Activated CD4-positive, alpha-beta T cell treated with anti-CD3 and anti-CD28 coated beads for 36 hours (primary cell): ENCODE measurements at regions not wholly inside any gene's neighbourhood (a gene's known extent, or its start where the extent isn't known, plus 50 kb on each side); places are given as distances from the start of the nearest gene placed in this dataset.
"Not testable (repeated sequence)": the region's sequence is repeated elsewhere in the genome, so short reads cannot be mapped to it uniquely, and the experiment has no call there.

Experiments used
- ATAC-seq: fragments of 200-7000 bp; cut with Tn5 transposase; one replicate; pipeline ENCODE4 v1.10.0; 2021; ENCODE audit warnings: mild to moderate bottlenecking, moderate library complexity
- CTCF ChIA-PET: fragments of 350-600 bp; sonication (Branson Sonifier 250); formaldehyde crosslinking; loops from one replicate; lab custom pipeline; 2021; ENCODE audit warnings: antibody characterized with exemption; lab: Charles Lee
- POLR2A ChIA-PET: fragments of 350-600 bp; sonication (Branson Sonifier 250); formaldehyde crosslinking; loops from one replicate; lab custom pipeline; 2021; ENCODE audit warnings: antibody characterized with exemption, inconsistent platforms; lab: Charles Lee
- DNase-seq: peaks from one replicate; pipeline ENCODE4 v3.0.0-alpha.2; 2020
- H3K27ac Mint-ChIP-seq: one replicate; pipeline ENCODE4 v1.8.0; 2021; ENCODE audit warnings: mixed read lengths
- H3K27me3 Mint-ChIP-seq: one replicate; pipeline ENCODE4 v1.8.0; 2021; ENCODE audit warnings: mixed read lengths
- H3K36me3 Mint-ChIP-seq: one replicate; pipeline ENCODE4 v1.8.0; 2021; ENCODE audit warnings: low read depth, mixed read lengths
- H3K4me1 Mint-ChIP-seq: one replicate; pipeline ENCODE4 v1.8.0; 2021; ENCODE audit warnings: mixed read lengths
- H3K4me3 Mint-ChIP-seq: one replicate; pipeline ENCODE4 v1.8.0; 2021; ENCODE audit warnings: mild to moderate bottlenecking, moderate library complexity, mixed read lengths
- H3K9me3 Mint-ChIP-seq: one replicate; pipeline ENCODE4 v1.8.0; 2021; ENCODE audit warnings: low read depth, mixed read lengths
- intact Hi-C, 2 experiments: fragments of 100-400 bp; cut with DNase I in 1 of 2; cut with micrococcal nuclease in 1 of 2; formaldehyde crosslinking; loops; one replicate each; pipeline versions ENCODE4 v1.14.2 to v1.15.1; 2022 to 2024; cut with DNase I, micrococcal nuclease

- H3K36me3 Mint-ChIP-seq = no peaks in the 10 kb centered on the region
- ATAC-seq = no peak
Observed at GRCh38 chr14:43308421-43309110, 1198.5 kb downstream of the FSCB start.

GRCh38 chr14:43307836-43308235 is 1199.2 kb downstream of the FSCB start:
- POLR2A ChIA-PET = no interaction called here
- CTCF ChIA-PET = no interaction called here
- intact Hi-C loops = no loop called here
- Mint-ChIP-seq H3K4me1 (no peaks in the 10 kb centered on the region), H3K27me3 (no peaks in the 10 kb centered on the region), H3K4me3 (no peak overlapping the region), H3K9me3 (peaks cover 15% of the 10 kb centered on the region), H3K27ac (no peak overlapping the region), H3K36me3 (no peaks in the 10 kb centered on the region)
- ATAC-seq = no peak
- DNase-seq = no peak

More at GRCh38 chr14:43308421-43309110, 1198.5 kb downstream of the FSCB start:
- ChIA-PET CTCF (no interaction called here), POLR2A (no interaction called here)
- DNase-seq = no peak
- Mint-ChIP-seq H3K27ac (no peak overlapping the region), H3K9me3 (peaks cover 18% of the 10 kb centered on the region), H3K4me3 (no peak overlapping the region), H3K4me1 (no peaks in the 10 kb centered on the region), H3K27me3 (no peaks in the 10 kb centered on the region)
- intact Hi-C loops = no loop called here

GRCh38 chr14:43306053-43306452 is 1201.0 kb downstream of the FSCB start:
- Mint-ChIP-seq H3K4me1 (no peaks in the 10 kb centered on the region), H3K4me3 (no peak overlapping the region), H3K27ac (no peak overlapping the region), H3K36me3 (no peaks in the 10 kb centered on the region), H3K9me3 (peaks cover 13% of the 10 kb centered on the region), H3K27me3 (no peaks in the 10 kb centered on the region)
- ChIA-PET CTCF (no interaction called here), POLR2A (no interaction called here)
- intact Hi-C loops = no loop called here
- DNase-seq = no peak
- no peak for ATAC-seq

- DNase-seq = no peak
- Mint-ChIP-seq H3K4me3 (no peak overlapping the region), H3K27me3 (no peaks in the 10 kb centered on the region), H3K9me3 (peaks cover 16% of the 10 kb centered on the region), H3K27ac (no peak overlapping the region), H3K4me1 (no peaks in the 10 kb centered on the region), H3K36me3 (no peaks in the 10 kb centered on the region)
- ATAC-seq = no peak
- ChIA-PET CTCF (no interaction called here), POLR2A (no interaction called here)
- intact Hi-C loops = no loop called here
Observed at GRCh38 chr14:43297794-43298193, 1209.3 kb downstream of the FSCB start.

- ATAC-seq, H3K27me3 Mint-ChIP-seq, H3K36me3 Mint-ChIP-seq, intact Hi-C loops, CTCF ChIA-PET, DNase-seq, H3K4me1 Mint-ChIP-seq, H3K27ac Mint-ChIP-seq, H3K4me3 Mint-ChIP-seq, POLR2A ChIA-PET: not testable (repeated sequence)
- H3K9me3 Mint-ChIP-seq = peaks cover 16% of the 10 kb centered on the region
Observed at GRCh38 chr14:43296061-43296460, 1211.0 kb downstream of the FSCB start.

- POLR2A ChIA-PET = no interaction called here
- ATAC-seq (no peak), DNase-seq (no peak)
- Mint-ChIP-seq H3K36me3 (no peaks in the 10 kb centered on the region), H3K4me1 (no peaks in the 10 kb centered on the region), H3K27ac (no peak overlapping the region), H3K9me3 (peaks cover 7% of the 10 kb centered on the region), H3K4me3 (no peak overlapping the region), H3K27me3 (no peaks in the 10 kb centered on the region)
- intact Hi-C loops = no loop called here
- CTCF ChIA-PET = no interaction called here
Observed at GRCh38 chr14:43285575-43285974, 1221.5 kb downstream of the FSCB start.

GRCh38 chr14:43260056-43260455 is 1247.0 kb downstream of the FSCB start:
- Mint-ChIP-seq H3K4me3 (no peak overlapping the region), H3K27me3 (no peaks in the 10 kb centered on the region), H3K27ac (no peak overlapping the region), H3K4me1 (no peaks in the 10 kb centered on the region), H3K9me3 (peaks cover 19% of the 10 kb centered on the region), H3K36me3 (no peaks in the 10 kb centered on the region)
- DNase-seq = no peak
- ChIA-PET POLR2A (interaction anchor here (0.6 kb wide), 1 partner anchor 547 kb away, joined by 5 read pairs; no protein-coding TSS in a partner anchor), CTCF (no interaction called here)
- ATAC-seq = no peak
- intact Hi-C loops = no loop called here

GRCh38 chr14:43258396-43258795 is 1248.7 kb downstream of the FSCB start:
- ChIA-PET CTCF (no interaction called here), POLR2A (no interaction called here)
- DNase-seq (no peak), ATAC-seq (no peak)
- peaks cover 13% of the 10 kb centered on the region for H3K9me3 Mint-ChIP-seq
- no peaks in the 10 kb centered on the region for H3K27me3 Mint-ChIP-seq
- H3K36me3 Mint-ChIP-seq = no peaks in the 10 kb centered on the region
- no peak overlapping the region for H3K27ac Mint-ChIP-seq
- no peaks in the 10 kb centered on the region for H3K4me1 Mint-ChIP-seq
- no peak overlapping the region for H3K4me3 Mint-ChIP-seq
- intact Hi-C loops = no loop called here

- ATAC-seq, H3K27ac Mint-ChIP-seq, H3K9me3 Mint-ChIP-seq, intact Hi-C loops, DNase-seq, CTCF ChIA-PET, H3K4me1 Mint-ChIP-seq, H3K27me3 Mint-ChIP-seq, POLR2A ChIA-PET, H3K36me3 Mint-ChIP-seq, H3K4me3 Mint-ChIP-seq: not testable (repeated sequence)
Observed at GRCh38 chr14:43256996-43257395, 1250.1 kb downstream of the FSCB start.

GRCh38 chr14:43252866-43253265 is 1254.2 kb downstream of the FSCB start:
- Mint-ChIP-seq H3K36me3 (no peaks in the 10 kb centered on the region), H3K9me3 (peaks cover 6% of the 10 kb centered on the region), H3K27ac (no peak overlapping the region), H3K4me3 (no peak overlapping the region), H3K27me3 (no peaks in the 10 kb centered on the region), H3K4me1 (no peaks in the 10 kb centered on the region)
- POLR2A ChIA-PET = no interaction called here
- CTCF ChIA-PET = no interaction called here
- ATAC-seq (no peak), DNase-seq (no peak)
- intact Hi-C loops = no loop called here

GRCh38 chr14:43249591-43249990 is 1257.5 kb downstream of the FSCB start:
- Mint-ChIP-seq H3K9me3 (peaks cover 3% of the 10 kb centered on the region), H3K27ac (no peak overlapping the region), H3K4me1 (no peaks in the 10 kb centered on the region), H3K36me3 (no peaks in the 10 kb centered on the region), H3K4me3 (no peak overlapping the region), H3K27me3 (no peaks in the 10 kb centered on the region)
- ChIA-PET CTCF (no interaction called here), POLR2A (no interaction called here)
- intact Hi-C loops = no loop called here
- DNase-seq (no peak), ATAC-seq (no peak)

- H3K27ac Mint-ChIP-seq = no peak overlapping the region
- ChIA-PET CTCF (no interaction called here), POLR2A (no interaction called here)
- no peaks in the 10 kb centered on the region for H3K36me3 Mint-ChIP-seq
- H3K9me3 Mint-ChIP-seq = peaks cover 3% of the 10 kb centered on the region
- ATAC-seq (no peak), DNase-seq (no peak)
- no peak overlapping the region for H3K4me3 Mint-ChIP-seq
- no peaks in the 10 kb centered on the region for H3K4me1 Mint-ChIP-seq
- intact Hi-C loops = no loop called here
- no peaks in the 10 kb centered on the region for H3K27me3 Mint-ChIP-seq
Observed at GRCh38 chr14:43249116-43249515, 1258.0 kb downstream of the FSCB start.
